ENCODE measurements at regions not wholly inside any gene's neighbourhood (a gene's known extent, or its start where the extent isn't known, plus 50 kb on each side); places are given as distances from the start of the nearest gene placed in this dataset.

GRCh38 chr13:64248371-64249065 lies 2832.9 kb upstream of the PCDH20 start:
- Histone ChIP-seq H2AFZ (no peak overlapping the region), H3K4me2 (no peak overlapping the region), H3K27ac (ENCODE audit: low read depth) (no peak overlapping the region), H3K4me1 (ENCODE audit: insufficient read depth) (no peaks in the 10 kb centered on the region), H3K36me3 (ENCODE audit: insufficient read depth) (no peaks in the 10 kb centered on the region), H3K4me3 (no peak overlapping the region), H3F3A (replicated peaks; ENCODE audit: low read depth) (no peaks in the 10 kb centered on the region), H4K20me1 (replicated peaks; ENCODE audit: insufficient read depth) (no peaks in the 10 kb centered on the region), H3K79me2 (replicated peaks; ENCODE audit: insufficient read depth) (no peaks in the 10 kb centered on the region), H3K9me2 (ENCODE audit: insufficient read depth) (no peaks in the 10 kb centered on the region), H3K27me3 (ENCODE audit: insufficient read depth) (no peaks in the 10 kb centered on the region)
- Mint-ChIP-seq H3K36me3 (ENCODE audit: low read depth) (no peaks in the 10 kb centered on the region), H3K4me1 (no peaks in the 10 kb centered on the region), H3K9me3 (peaks cover 8% of the 10 kb centered on the region; the same call in 2 of the 3 replicates), H3K27me3 (ENCODE audit: insufficient read depth, low read depth, poor library complexity) (no peaks in the 10 kb centered on the region), H3K4me3 (no peak overlapping the region), H3K27ac (no peak overlapping the region)
- no peak for DNase-seq (ENCODE audit: low spot score)
- no peak for ATAC-seq
- no peak for TF ChIP-seq EZH2 (IDR thresholded peaks at IDR 0.05; ENCODE audit: low read depth, unreplicated experiment)
- TF ChIP-seq NANOG (IDR thresholded peaks at IDR 0.05; ENCODE audit: borderline replicate concordance): no peak
- TF ChIP-seq JUNB (IDR thresholded peaks at IDR 0.05; ENCODE audit: unreplicated experiment): no peak
- no peak for TF ChIP-seq POLR2AphosphoS5 (IDR thresholded peaks at IDR 0.05; ENCODE audit: low read depth)
- TF ChIP-seq ZNF331 (CRISPR knock-in tag; IDR thresholded peaks at IDR 0.05; ENCODE audit: low read depth): no peak
- TF ChIP-seq REST (IDR thresholded peaks at IDR 0.05; ENCODE audit: unreplicated experiment): no peak
- no peak for TF ChIP-seq EZH2phosphoT487 (IDR thresholded peaks at IDR 0.05; ENCODE audit: unreplicated experiment)
- TF ChIP-seq ETS1 (IDR thresholded peaks at IDR 0.05): no peak
- TF ChIP-seq ZNF114 (CRISPR knock-in tag; IDR thresholded peaks at IDR 0.05): no peak
- no peak for TF ChIP-seq CREB1 (CRISPR knock-in tag; IDR thresholded peaks at IDR 0.05; ENCODE audit: low read depth)
- TF ChIP-seq STAT1 (IDR thresholded peaks at IDR 0.05; ENCODE audit: unreplicated experiment): no peak
- TF ChIP-seq CTCF (conservative IDR thresholded peaks at IDR 0.05; ENCODE audit: low read depth in 2 of 2): no peak
- TF ChIP-seq ZNF462 (CRISPR knock-in tag; IDR thresholded peaks at IDR 0.05): no peak

Data from GM23338 (cell line).